HG02938 (cell line): ENCODE measurements at regions not wholly inside any gene's neighbourhood (a gene's known extent, or its start where the extent isn't known, plus 50 kb on each side); places are given as distances from the start of the nearest gene placed in this dataset.

ENCODE experiments used
- ATAC-seq: cut with Tn5 transposase; IDR thresholded peaks from one replicate; pipeline ENCODE4 v1.9.1; 2021; ENCODE audit warnings: mild to moderate bottlenecking, moderate library complexity; ENCODE audit not compliant: unreplicated experiment

- ATAC-seq, result no peak
Measured at GRCh38 chr15:97141360-97141759, 810.9 kb downstream of the NR2F2 start.

- ATAC-seq, result no peak
Measured at GRCh38 chr15:97141871-97142270, 811.4 kb downstream of the NR2F2 start.

DNA sequence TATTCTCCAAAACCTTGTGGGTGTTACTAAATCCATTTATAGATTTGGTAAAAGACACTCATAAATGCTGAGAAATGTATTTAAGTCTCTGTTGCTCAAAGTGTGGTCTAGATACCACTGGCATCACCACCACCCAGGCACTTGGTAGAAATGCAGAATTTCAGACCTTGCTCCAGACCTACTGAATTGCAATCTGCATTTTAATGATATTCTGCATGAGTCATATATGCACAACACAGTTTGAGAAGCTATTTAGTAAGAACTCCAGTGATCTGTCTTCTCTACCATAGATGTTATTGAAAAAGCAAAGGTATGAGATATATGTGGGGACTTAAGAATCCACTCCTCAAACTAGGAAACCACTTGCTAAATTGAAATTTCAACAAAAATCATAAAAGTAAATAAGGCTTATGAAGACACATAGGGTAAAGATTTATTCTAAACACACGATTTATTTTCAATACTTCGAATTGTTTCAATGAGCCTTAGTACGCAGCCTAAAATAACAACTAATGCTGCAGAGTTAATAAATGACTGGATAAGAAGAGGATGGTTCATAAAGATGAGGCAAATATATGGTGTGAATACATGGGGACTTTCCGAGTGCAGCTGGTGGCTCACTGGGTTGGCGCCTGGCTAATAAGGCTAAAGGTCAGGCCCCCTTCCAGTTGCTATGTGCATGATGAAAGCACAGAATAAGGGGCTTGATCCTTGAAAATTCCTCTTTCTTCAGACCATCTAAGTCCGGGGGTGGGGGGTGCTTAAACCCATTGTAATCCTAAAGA is 813.3 kb downstream of the NR2F2 start:
- ATAC-seq, result no peak

DNA sequence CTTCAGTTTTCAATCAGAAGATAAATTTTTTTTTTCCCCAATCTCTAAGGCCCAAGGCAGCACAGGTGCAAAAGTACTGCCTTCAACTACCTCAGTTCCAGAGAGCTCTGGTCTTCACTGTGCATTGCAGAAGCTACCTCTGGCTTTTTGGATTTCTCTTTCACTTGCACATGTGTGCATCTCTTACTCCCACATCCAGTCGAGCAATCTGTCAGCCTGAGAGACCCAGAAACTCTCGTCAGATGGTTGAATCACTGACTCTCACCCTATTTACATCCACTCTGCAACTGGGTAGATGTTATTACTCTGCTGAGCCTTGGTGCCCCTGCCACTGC is 813.8 kb downstream of the NR2F2 start:
- ATAC-seq, result no peak

DNA sequence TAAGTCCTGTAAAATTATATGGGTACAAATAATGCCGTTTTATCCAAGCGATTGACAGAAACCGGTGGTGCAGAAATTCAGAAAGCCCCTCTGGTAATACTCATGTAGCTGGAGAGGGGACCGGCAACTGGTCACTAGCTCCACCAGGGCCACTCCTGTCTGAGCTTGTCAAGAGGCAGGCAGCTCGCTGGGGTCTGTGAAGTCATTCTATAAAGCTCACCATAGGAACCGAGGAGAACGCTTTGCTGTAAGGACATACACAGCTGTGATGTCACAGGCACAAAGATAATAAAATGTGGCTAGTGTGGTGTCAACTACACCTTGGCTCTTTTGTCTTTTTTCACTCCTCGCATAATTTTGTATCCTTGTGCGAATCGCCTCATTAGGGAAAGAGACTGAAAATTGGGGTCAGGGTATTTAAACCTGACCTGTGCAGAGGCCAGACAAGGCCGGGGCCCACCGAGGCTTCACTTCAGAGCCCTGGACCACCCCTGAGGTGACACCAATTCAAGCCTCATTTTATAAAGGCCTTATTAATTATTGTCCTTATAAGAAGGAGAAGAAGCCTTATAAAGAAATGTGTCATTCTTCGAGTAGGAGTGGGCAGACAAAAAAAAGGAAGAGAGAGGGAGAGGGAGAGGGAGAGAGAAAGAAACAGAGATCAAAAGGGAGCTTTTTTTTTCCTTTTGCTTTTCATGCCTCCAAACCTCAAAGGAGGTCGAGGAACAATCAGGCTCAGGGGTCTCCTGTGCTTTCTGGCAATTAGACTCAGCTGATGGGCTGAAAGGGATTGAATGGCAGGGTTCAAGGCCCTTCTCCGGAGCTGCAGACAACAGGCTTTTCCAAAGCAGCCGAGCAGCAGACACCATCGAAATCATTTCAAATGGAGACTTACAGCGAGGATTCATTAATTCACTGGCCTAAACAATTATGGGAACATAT is 813.3 kb upstream of the ARRDC4 start:
- ATAC-seq, result no peak

GRCh38 chr15:97153356-97153965 is 807.0 kb upstream of the ARRDC4 start:
- no peak for ATAC-seq

DNA sequence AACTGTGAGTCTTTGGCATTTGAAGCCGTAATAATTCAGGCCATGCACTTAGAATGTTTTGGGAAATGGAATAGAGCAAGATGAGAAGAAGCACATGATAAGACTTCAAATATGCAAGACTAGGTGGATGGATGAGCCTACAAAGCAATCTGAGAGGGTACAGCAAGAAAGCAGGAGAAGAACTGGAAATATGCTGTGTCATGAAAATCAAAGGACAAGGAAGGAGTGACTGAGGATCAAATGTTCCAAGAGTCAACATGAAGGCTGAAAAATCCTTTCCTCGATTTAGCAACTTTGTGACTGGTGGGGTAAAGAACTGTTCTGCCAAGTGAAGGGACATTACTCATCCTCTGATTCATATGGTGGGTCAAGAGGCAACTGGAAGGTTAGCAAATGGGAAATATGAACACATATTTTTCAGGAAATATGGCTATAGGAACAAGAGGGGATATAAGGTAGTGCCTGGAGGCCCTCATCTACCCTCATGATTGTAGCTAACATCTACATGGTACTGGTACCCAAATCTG is 803.7 kb upstream of the ARRDC4 start:
- ATAC-seq, result no peak

GRCh38 chr15:97162805-97163495 is 797.6 kb upstream of the ARRDC4 start:
- ATAC-seq, result no peak

- ATAC-seq, result no peak
Measured at GRCh38 chr15:97165205-97165604, 795.3 kb upstream of the ARRDC4 start.

GRCh38 chr15:97168704-97169475 is 791.6 kb upstream of the ARRDC4 start:
- ATAC-seq, result no peak

DNA sequence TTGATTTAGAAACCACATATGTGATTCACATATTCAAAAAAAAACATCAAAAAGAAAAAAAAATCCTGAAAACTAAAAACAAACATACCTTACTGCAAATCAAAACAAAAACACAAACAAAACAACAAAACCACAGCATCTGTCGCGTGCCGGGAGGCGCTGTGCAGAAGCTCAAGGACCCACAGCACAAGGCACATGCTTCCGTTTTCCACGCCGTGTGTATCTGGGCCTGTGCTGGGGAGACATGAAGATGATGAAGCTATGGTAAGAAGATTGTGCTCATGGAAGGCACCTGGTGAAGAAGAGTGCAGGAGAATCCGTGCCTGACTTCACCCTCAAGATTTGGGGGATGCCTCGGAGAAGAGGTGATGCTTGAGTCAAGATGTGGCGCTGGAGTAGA is 788.9 kb upstream of the ARRDC4 start:
- no peak for ATAC-seq

DNA sequence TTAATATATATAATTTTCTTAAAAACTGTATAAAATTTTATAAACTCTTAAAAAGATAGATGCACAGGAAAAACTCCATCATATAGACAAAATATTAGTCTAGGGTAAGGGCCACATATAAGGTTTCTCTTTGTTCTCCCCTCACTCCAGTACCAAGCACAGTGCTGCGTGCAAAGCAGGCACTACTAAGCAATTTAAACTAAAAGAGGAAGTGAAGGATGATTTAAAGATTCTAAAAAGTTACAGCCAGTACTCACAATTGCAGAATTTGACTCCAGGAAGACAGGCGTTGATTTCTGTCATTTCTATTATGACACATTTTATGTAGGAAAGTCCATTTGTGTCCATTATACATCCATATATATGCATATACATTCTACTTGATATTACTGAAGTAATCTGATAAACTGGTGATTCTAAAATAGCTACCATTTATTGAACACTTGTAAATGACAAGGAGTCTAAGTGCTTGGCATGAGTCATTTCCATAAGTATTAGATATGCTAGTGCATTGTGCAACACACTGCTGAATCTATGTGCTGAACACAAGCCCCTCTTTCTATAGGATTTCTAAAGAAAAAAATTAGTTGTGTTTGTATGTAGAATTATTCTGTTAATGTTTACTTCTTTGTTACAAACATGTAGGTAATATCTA is 785.5 kb upstream of the ARRDC4 start:
- no peak for ATAC-seq

DNA sequence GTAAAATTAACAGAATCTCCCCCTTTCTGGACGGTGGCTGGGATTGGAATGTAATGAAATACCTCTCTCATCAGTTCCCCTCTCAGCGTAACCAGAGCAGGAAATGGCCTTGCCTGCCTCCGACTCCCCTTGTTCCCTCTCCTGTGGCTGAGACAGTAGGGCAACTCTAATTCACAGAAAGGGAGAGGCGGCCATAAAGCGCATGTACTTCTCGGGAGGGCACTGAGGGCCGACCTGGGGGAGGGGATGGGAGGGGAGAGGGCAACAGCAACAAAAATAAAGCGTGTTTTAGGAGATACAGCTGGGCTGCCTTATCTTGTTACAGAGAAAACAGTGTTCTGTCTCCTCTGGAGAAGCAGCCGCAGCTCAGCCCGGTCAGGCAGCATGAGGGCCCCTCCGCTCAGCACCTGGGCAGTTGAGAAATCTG is 783.3 kb upstream of the ARRDC4 start:
- no peak for ATAC-seq

DNA sequence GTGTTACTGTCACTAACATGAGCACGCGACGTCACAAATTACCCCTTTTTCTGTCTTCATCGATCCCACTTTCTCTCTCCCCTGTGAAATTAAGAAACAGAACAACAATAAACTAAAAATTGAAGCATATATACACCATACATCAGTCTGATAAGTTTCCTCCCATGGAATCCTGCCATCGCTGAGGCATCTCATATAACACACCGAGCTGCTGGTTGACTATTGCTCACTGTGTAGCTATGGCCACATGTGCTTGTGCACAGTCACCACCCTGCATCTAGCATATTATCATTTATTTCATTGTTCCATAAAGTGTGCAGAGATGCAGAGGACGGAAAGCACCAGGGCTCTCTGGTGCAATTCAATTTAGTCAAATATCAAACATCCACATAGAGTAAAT is 777.9 kb upstream of the ARRDC4 start:
- ATAC-seq, result no peak

GRCh38 chr15:97189162-97189780 is 771.2 kb upstream of the ARRDC4 start:
- no peak for ATAC-seq

DNA sequence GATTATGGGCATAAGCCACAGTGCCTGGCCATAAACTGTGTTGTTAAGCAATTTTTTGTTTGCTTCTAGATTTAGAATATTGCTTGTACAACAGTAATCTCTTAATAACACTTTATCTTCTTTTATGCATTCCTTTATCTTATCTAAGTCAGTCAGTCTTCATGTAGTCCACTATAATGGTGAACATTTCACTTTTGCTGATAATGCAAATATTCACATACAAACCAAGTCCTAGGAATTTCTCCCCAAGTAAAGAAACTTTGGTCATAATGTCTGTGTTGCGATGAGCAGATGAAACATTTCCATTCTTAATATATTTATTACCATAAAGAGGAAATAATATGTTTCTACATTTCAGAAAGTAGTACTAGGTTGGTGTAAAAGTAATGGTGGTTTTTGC is 765.8 kb upstream of the ARRDC4 start:
- no peak for ATAC-seq

DNA sequence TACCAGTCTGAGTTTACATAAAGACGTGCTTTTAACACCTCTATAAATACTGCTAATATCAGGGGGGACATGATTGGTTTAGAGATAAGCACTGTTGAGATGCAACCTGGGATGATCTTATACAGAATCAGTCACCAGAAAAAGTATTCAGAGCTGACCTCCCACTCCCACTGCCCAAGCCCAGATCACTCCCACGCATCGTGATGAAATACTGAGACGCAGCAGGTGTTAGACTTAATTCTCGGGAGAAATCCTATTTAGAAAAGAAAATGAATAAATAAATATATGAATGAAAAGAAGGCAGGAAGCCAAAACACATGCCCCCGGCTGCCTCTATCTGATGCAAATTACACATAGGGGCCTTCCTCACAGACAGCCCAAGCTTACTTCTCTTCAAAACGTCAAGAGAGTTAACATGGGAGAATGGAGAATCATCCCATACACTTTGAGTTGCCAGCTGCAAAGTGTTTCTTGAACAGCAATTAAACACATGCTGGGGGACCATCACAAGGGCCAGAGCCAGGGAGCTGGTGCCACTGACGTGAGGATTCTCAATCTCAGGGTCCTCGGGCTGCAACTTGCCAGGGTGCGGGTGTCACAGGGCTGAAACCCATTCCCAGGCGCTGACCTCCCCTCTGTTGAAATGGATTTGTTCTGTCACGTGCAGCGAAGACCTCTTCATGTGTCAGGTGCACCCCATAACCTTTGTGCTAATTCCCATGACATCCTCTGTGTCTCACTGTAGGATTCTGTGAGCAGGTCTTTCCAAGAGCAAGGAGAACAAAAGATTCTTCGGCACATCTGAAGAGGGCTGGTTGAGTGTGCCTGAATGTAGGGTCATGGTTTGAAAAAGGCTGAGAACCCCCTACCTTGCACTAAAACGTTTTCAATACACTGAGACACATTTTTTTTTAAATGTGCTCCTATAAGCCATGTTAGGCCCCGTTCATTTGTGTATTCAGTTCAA is 764.2 kb upstream of the ARRDC4 start:
- no peak for ATAC-seq
